ENCODE measurements at regions not wholly inside any gene's neighbourhood (a gene's known extent, or its start where the extent isn't known, plus 50 kb on each side); places are given as distances from the start of the nearest gene placed in this dataset.

DNA sequence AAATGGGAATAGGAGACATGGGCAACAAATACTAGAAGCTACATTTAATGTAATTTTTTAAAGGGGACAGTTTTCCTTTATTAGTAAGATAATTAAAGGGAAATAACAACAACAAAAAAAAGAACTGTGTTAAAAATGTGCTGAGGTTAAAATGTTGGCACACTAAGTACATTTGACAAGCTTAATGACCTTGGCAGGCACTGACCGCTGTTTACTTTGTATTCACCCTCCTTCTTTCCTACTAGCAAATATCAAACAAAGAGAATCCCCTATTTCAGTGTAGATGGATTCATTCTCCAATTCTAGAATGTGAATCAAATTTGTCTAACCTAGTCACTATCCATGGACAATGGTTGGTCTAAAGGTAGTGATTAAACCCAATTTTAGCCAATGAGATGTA lies 77.5 kb upstream of the TOMM7 start:
- H3K4me1 ChIP-seq (ENCODE audit: control insufficient read depth in 2 of 3, insufficient read depth in 2 of 3, low read depth in 1 of 3, low read length in 3 of 3), result no peaks in the 10 kb centered on the region
- no peak for DNase-seq
- no peaks in the 10 kb centered on the region for H3K27me3 ChIP-seq (ENCODE audit: control insufficient read depth, insufficient read depth, low read length)
- H3K27ac ChIP-seq (ENCODE audit: low read depth in 2 of 2, low read length in 2 of 2), result no peak overlapping the region
- TF ChIP-seq, protein P1, sequence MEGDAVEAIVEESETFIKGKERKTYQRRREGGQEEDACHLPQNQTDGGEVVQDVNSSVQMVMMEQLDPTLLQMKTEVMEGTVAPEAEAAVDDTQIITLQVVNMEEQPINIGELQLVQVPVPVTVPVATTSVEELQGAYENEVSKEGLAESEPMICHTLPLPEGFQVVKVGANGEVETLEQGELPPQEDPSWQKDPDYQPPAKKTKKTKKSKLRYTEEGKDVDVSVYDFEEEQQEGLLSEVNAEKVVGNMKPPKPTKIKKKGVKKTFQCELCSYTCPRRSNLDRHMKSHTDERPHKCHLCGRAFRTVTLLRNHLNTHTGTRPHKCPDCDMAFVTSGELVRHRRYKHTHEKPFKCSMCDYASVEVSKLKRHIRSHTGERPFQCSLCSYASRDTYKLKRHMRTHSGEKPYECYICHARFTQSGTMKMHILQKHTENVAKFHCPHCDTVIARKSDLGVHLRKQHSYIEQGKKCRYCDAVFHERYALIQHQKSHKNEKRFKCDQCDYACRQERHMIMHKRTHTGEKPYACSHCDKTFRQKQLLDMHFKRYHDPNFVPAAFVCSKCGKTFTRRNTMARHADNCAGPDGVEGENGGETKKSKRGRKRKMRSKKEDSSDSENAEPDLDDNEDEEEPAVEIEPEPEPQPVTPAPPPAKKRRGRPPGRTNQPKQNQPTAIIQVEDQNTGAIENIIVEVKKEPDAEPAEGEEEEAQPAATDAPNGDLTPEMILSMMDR (IDR thresholded peaks at IDR 0.05; ENCODE audit: borderline replicate concordance, extremely low read depth, insufficient read depth), result no peak
- H3K9ac ChIP-seq (ENCODE audit: low read length in 3 of 3), result no peak overlapping the region
- no peak for FAIRE-seq
- no peak overlapping the region for H3K4me3 ChIP-seq (ENCODE audit: low read length in 3 of 3)
- intact Hi-C loops (cut with DNase I), result no loop called here
- H3K36me3 ChIP-seq (ENCODE audit: control insufficient read depth in 2 of 3, insufficient read depth in 3 of 3, low read length in 3 of 3), result no peaks in the 10 kb centered on the region
- no peaks in the 10 kb centered on the region for H3K9me3 ChIP-seq (ENCODE audit: control insufficient read depth in 2 of 3, insufficient read depth in 1 of 3, low read length in 3 of 3)

- H3K36me3 ChIP-seq (ENCODE audit: control insufficient read depth in 2 of 3, insufficient read depth in 3 of 3, low read length in 3 of 3), result no peaks in the 10 kb centered on the region
- H3K4me3 ChIP-seq (ENCODE audit: low read length in 3 of 3), result no peak overlapping the region
- H3K9ac ChIP-seq (ENCODE audit: low read length in 3 of 3), result no peak overlapping the region
- DNase-seq (no peak), FAIRE-seq (no peak)
- intact Hi-C loops (cut with DNase I), result no loop called here
- TF ChIP-seq, protein P1 (IDR thresholded peaks at IDR 0.05; ENCODE audit: borderline replicate concordance, extremely low read depth, insufficient read depth), result no peak
- H3K27ac ChIP-seq (ENCODE audit: low read depth in 2 of 2, low read length in 2 of 2), result no peak overlapping the region
- no peaks in the 10 kb centered on the region for H3K27me3 ChIP-seq (ENCODE audit: control insufficient read depth, insufficient read depth, low read length)
- H3K4me1 ChIP-seq (ENCODE audit: control insufficient read depth in 2 of 3, insufficient read depth in 2 of 3, low read depth in 1 of 3, low read length in 3 of 3), result no peaks in the 10 kb centered on the region
- H3K9me3 ChIP-seq (ENCODE audit: control insufficient read depth in 2 of 3, insufficient read depth in 1 of 3, low read length in 3 of 3), result no peaks in the 10 kb centered on the region
Observed at GRCh38 chr7:22896917-22897316, 74.3 kb upstream of the TOMM7 start.

- Histone ChIP-seq H3K4me1 (ENCODE audit: control insufficient read depth in 2 of 3, insufficient read depth in 2 of 3, low read depth in 1 of 3, low read length in 3 of 3) (no peaks in the 10 kb centered on the region), H3K9ac (ENCODE audit: low read length in 3 of 3) (no peak overlapping the region), H3K27me3 (ENCODE audit: control insufficient read depth, insufficient read depth, low read length) (no peaks in the 10 kb centered on the region), H3K4me3 (ENCODE audit: low read length in 3 of 3) (no peak overlapping the region), H3K27ac (ENCODE audit: low read depth in 2 of 2, low read length in 2 of 2) (no peak overlapping the region), H3K9me3 (ENCODE audit: control insufficient read depth in 2 of 3, insufficient read depth in 1 of 3, low read length in 3 of 3) (no peaks in the 10 kb centered on the region), H3K36me3 (ENCODE audit: control insufficient read depth in 2 of 3, insufficient read depth in 3 of 3, low read length in 3 of 3) (no peaks in the 10 kb centered on the region)
- DNase-seq (peak in 1 of 5 donors; percentile 0), FAIRE-seq (no peak)
- TF ChIP-seq, protein P1 (IDR thresholded peaks at IDR 0.05; ENCODE audit: borderline replicate concordance, extremely low read depth, insufficient read depth), result no peak
- intact Hi-C loops (cut with DNase I), result no loop called here
Observed at GRCh38 chr7:22895828-22896165, 73.1 kb upstream of the TOMM7 start.

- no peaks in the 10 kb centered on the region for H3K36me3 ChIP-seq (ENCODE audit: control insufficient read depth in 2 of 3, insufficient read depth in 3 of 3, low read length in 3 of 3)
- no peak overlapping the region for H3K9ac ChIP-seq (ENCODE audit: low read length in 3 of 3)
- H3K27ac ChIP-seq (ENCODE audit: low read depth in 2 of 2, low read length in 2 of 2), result no peak overlapping the region
- TF ChIP-seq, protein P1 (IDR thresholded peaks at IDR 0.05; ENCODE audit: borderline replicate concordance, extremely low read depth, insufficient read depth), result no peak
- intact Hi-C loops (cut with DNase I), result no loop called here
- no peaks in the 10 kb centered on the region for H3K27me3 ChIP-seq (ENCODE audit: control insufficient read depth, insufficient read depth, low read length)
- peak in 1 of 5 donors; percentile 2 for DNase-seq
- no peak for FAIRE-seq
- H3K4me3 ChIP-seq (ENCODE audit: low read length in 3 of 3), result no peak overlapping the region
- no peaks in the 10 kb centered on the region for H3K4me1 ChIP-seq (ENCODE audit: control insufficient read depth in 2 of 3, insufficient read depth in 2 of 3, low read depth in 1 of 3, low read length in 3 of 3)
- no peaks in the 10 kb centered on the region for H3K9me3 ChIP-seq (ENCODE audit: control insufficient read depth in 2 of 3, insufficient read depth in 1 of 3, low read length in 3 of 3)
Observed at GRCh38 chr7:22895140-22895827, 72.6 kb upstream of the TOMM7 start.
